ENCODE measurements at regions not wholly inside any gene's neighbourhood (a gene's known extent, or its start where the extent isn't known, plus 50 kb on each side); places are given as distances from the start of the nearest gene placed in this dataset.

GRCh38 chr4:130356873-130357272 is 1260.9 kb downstream of the C4orf33 start:
- no peak for TF ChIP-seq CTCF (IDR thresholded peaks at IDR 0.05; ENCODE audit: extremely low read depth, insufficient read depth, missing control alignments)
- in situ Hi-C loops (cut with MboI; ENCODE audit: low pct_unique_long_range_greater_than_20kb, low sequenced_read_pairs, unreplicated experiment) = no loop called here
- no peak for DNase-seq (ENCODE audit: low spot score)

GRCh38 chr4:130359542-130359941 is 1263.6 kb downstream of the C4orf33 start:
- in situ Hi-C loops (cut with MboI; ENCODE audit: low pct_unique_long_range_greater_than_20kb, low sequenced_read_pairs, unreplicated experiment) = no loop called here
- no peak for DNase-seq (ENCODE audit: low spot score)
- TF ChIP-seq CTCF (IDR thresholded peaks at IDR 0.05; ENCODE audit: extremely low read depth, insufficient read depth, missing control alignments) = peak; percentile 20

- DNase-seq (ENCODE audit: low spot score) = no peak
- in situ Hi-C loops (cut with MboI; ENCODE audit: low pct_unique_long_range_greater_than_20kb, low sequenced_read_pairs, unreplicated experiment) = no loop called here
- no peak for TF ChIP-seq CTCF (IDR thresholded peaks at IDR 0.05; ENCODE audit: extremely low read depth, insufficient read depth, missing control alignments)
Observed at GRCh38 chr4:130361616-130362015, 1265.7 kb downstream of the C4orf33 start.

GRCh38 chr4:130368668-130369067 is 1272.7 kb downstream of the C4orf33 start:
- no peak for TF ChIP-seq CTCF (IDR thresholded peaks at IDR 0.05; ENCODE audit: extremely low read depth, insufficient read depth, missing control alignments)
- in situ Hi-C loops (cut with MboI; ENCODE audit: low pct_unique_long_range_greater_than_20kb, low sequenced_read_pairs, unreplicated experiment) = no loop called here
- DNase-seq (ENCODE audit: low spot score) = no peak

GRCh38 chr4:130393231-130393630 is 1297.3 kb downstream of the C4orf33 start:
- DNase-seq (ENCODE audit: low spot score) = no peak
- in situ Hi-C loops (cut with MboI; ENCODE audit: low pct_unique_long_range_greater_than_20kb, low sequenced_read_pairs, unreplicated experiment) = no loop called here
- TF ChIP-seq CTCF (IDR thresholded peaks at IDR 0.05; ENCODE audit: extremely low read depth, insufficient read depth, missing control alignments) = no peak

- in situ Hi-C loops (cut with MboI; ENCODE audit: low pct_unique_long_range_greater_than_20kb, low sequenced_read_pairs, unreplicated experiment) = no loop called here
- DNase-seq (ENCODE audit: low spot score) = no peak
- no peak for TF ChIP-seq CTCF (IDR thresholded peaks at IDR 0.05; ENCODE audit: extremely low read depth, insufficient read depth, missing control alignments)
Observed at GRCh38 chr4:130393642-130394041, 1297.7 kb downstream of the C4orf33 start.

- DNase-seq (ENCODE audit: low spot score) = no peak
- no peak for TF ChIP-seq CTCF (IDR thresholded peaks at IDR 0.05; ENCODE audit: extremely low read depth, insufficient read depth, missing control alignments)
- in situ Hi-C loops (cut with MboI; ENCODE audit: low pct_unique_long_range_greater_than_20kb, low sequenced_read_pairs, unreplicated experiment) = no loop called here
Observed at GRCh38 chr4:130395871-130396270, 1299.9 kb downstream of the C4orf33 start.

All from GM13977 (cell line).